NCI-H510A treated with DMSO at 0.1 percent for 48 hours (cell line): ENCODE measurements at regions not wholly inside any gene's neighbourhood (a gene's known extent, or its start where the extent isn't known, plus 50 kb on each side); places are given as distances from the start of the nearest gene placed in this dataset.
"Not testable (repeated sequence)": the region's sequence is repeated elsewhere in the genome, so short reads cannot be mapped to it uniquely, and the experiment has no call there.

ENCODE experiments used
- DNase-seq: peaks from one replicate; lab custom pipeline; 2025; lab: John Stamatoyannopoulos, UW

GRCh38 chr4:112023402-112023950, 121.8 kb upstream of the FAM241A start:
- no peak for DNase-seq

- DNase-seq, result no peak
Measured at GRCh38 chr4:112026058-112026457, 119.2 kb upstream of the FAM241A start.

GRCh38 chr4:112029771-112030171, 115.5 kb upstream of the FAM241A start:
- DNase-seq, result no peak

GRCh38 chr4:112031712-112032328, 113.4 kb upstream of the FAM241A start:
- DNase-seq, result peak; percentile 33

- no peak for DNase-seq
Measured at GRCh38 chr4:112036886-112037285, 108.4 kb upstream of the FAM241A start.

GRCh38 chr4:112038861-112039260, 106.4 kb upstream of the FAM241A start:
- no peak for DNase-seq

GRCh38 chr4:112049119-112049518, 96.1 kb upstream of the FAM241A start:
- DNase-seq, result not testable (repeated sequence)

GRCh38 chr4:112053825-112054350, 91.4 kb upstream of the FAM241A start:
- DNase-seq, result no peak

GRCh38 chr4:112055100-112055499, 90.2 kb upstream of the FAM241A start:
- DNase-seq, result no peak

- DNase-seq, result no peak
Measured at GRCh38 chr4:112057470-112057869, 87.8 kb upstream of the FAM241A start.

GRCh38 chr4:112058433-112058832, 86.8 kb upstream of the FAM241A start:
- no peak for DNase-seq

GRCh38 chr4:112060212-112060611, 85.0 kb upstream of the FAM241A start:
- DNase-seq, result no peak

GRCh38 chr4:112061207-112061817, 83.9 kb upstream of the FAM241A start:
- DNase-seq, result no peak

- DNase-seq, result no peak
Measured at GRCh38 chr4:112063260-112063659, 82.0 kb upstream of the FAM241A start.

GRCh38 chr4:112069110-112069509, 76.1 kb upstream of the FAM241A start:
- no peak for DNase-seq

- DNase-seq, result no peak
Measured at GRCh38 chr4:112073181-112073580, 72.1 kb upstream of the FAM241A start.

- DNase-seq, result peak; percentile 24
Measured at GRCh38 chr4:112075129-112075753, 70.0 kb upstream of the FAM241A start.

- no peak for DNase-seq
Measured at GRCh38 chr4:112075906-112076305, 69.3 kb upstream of the FAM241A start.

- DNase-seq, result no peak
Measured at GRCh38 chr4:112076919-112077608, 68.2 kb upstream of the FAM241A start.

- no peak for DNase-seq
Measured at GRCh38 chr4:112077743-112078142, 67.5 kb upstream of the FAM241A start.

GRCh38 chr4:112082954-112083586, 62.2 kb upstream of the FAM241A start:
- no peak for DNase-seq
